ENCODE measurements at regions not wholly inside any gene's neighbourhood (a gene's known extent, or its start where the extent isn't known, plus 50 kb on each side); places are given as distances from the start of the nearest gene placed in this dataset.

DNA sequence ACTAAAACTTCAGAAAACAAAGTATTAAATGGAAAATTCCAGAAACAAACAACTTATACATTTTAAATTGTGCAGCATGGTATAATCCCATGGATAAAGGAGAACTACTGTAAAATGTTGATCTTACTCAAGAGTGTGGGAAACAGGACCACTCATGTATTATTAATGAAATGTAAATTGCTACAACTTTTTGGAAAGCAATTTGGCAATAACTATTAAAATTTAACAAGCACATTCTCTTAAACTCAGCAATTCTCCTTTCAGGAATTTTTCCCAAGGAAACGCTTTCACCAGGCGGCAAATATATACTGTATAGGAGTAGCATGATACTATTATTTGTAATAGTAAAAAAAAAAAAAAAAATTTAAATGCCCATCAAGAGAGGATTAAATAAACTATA, 284.5 kb upstream of the AMIGO2 start:
- CTCF ChIA-PET: interaction anchor here (0.6 to 1.0 kb wide), 2 partner anchors 38 to 219 kb away, joined by 3 read pairs; no protein-coding TSS in a partner anchor
- no peaks in the 10 kb centered on the region for H3K27me3 ChIP-seq (replicated peaks in 1 of 2; ENCODE audit: control insufficient read depth in 2 of 2, insufficient read depth in 2 of 2, low read length in 1 of 2)
- no peak overlapping the region for H2AFZ ChIP-seq (ENCODE audit: control insufficient read depth, low read depth, low read length)
- FAIRE-seq (no peak), DNase-seq (ENCODE audit: low read depth, low spot score) (no peak), ATAC-seq (no peak)
- H3K27ac ChIP-seq (ENCODE audit: control insufficient read depth, insufficient read depth): no peak overlapping the region
- intact Hi-C loops (cut with micrococcal nuclease; ENCODE audit: unreplicated experiment): no loop called here
- H3K4me1 ChIP-seq (ENCODE audit: control insufficient read depth, insufficient read depth, low read length): no peaks in the 10 kb centered on the region
- BruUV-seq (replicated peaks): no TSS peak
- in situ Hi-C loops (cut with MboI): no loop called here
- H3K36me3 ChIP-seq (ENCODE audit: control insufficient read depth in 2 of 2, insufficient read depth in 2 of 2, low read length in 1 of 2): no peaks in the 10 kb centered on the region
- SMC1A ChIA-PET (ENCODE audit: uncharacterized antibody, unreplicated experiment): interaction anchor here (0.6 to 1.4 kb wide), 2 partner anchors 157 to 175 kb away, joined by 3 read pairs; no protein-coding TSS in a partner anchor
- POLR2A ChIA-PET: no interaction called here
- H4K20me1 ChIP-seq (ENCODE audit: control insufficient read depth, insufficient read depth): no peaks in the 10 kb centered on the region
- no peak overlapping the region for H3K4me2 ChIP-seq (ENCODE audit: control insufficient read depth, insufficient read depth)
- RAD21 ChIA-PET (ENCODE audit: unreplicated experiment): no interaction called here
- WGBS (ENCODE audit: insufficient coverage, insufficient replicate concordance, low lambda C conversion rate, missing lambda C conversion rate): 93% methylated on average over 2 of the region's 2 CpGs
- no peak overlapping the region for H3K9ac ChIP-seq (ENCODE audit: control insufficient read depth, insufficient read depth, low read length)
- no peaks in the 10 kb centered on the region for H3K79me2 ChIP-seq (ENCODE audit: control insufficient read depth, insufficient read depth, low read length)
- no peak overlapping the region for H3K4me3 ChIP-seq
- no peaks in the 10 kb centered on the region for H3K9me3 ChIP-seq (replicated peaks; ENCODE audit: control insufficient read depth, insufficient read depth, low read length)
- TF ChIP-seq, protein P1, sequence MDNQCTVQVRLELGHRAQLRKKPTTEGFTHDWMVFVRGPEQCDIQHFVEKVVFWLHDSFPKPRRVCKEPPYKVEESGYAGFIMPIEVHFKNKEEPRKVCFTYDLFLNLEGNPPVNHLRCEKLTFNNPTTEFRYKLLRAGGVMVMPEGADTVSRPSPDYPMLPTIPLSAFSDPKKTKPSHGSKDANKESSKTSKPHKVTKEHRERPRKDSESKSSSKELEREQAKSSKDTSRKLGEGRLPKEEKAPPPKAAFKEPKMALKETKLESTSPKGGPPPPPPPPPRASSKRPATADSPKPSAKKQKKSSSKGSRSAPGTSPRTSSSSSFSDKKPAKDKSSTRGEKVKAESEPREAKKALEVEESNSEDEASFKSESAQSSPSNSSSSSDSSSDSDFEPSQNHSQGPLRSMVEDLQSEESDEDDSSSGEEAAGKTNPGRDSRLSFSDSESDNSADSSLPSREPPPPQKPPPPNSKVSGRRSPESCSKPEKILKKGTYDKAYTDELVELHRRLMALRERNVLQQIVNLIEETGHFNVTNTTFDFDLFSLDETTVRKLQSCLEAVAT (IDR thresholded peaks at IDR 0.05): no peak
- TF ChIP-seq, protein P2, sequence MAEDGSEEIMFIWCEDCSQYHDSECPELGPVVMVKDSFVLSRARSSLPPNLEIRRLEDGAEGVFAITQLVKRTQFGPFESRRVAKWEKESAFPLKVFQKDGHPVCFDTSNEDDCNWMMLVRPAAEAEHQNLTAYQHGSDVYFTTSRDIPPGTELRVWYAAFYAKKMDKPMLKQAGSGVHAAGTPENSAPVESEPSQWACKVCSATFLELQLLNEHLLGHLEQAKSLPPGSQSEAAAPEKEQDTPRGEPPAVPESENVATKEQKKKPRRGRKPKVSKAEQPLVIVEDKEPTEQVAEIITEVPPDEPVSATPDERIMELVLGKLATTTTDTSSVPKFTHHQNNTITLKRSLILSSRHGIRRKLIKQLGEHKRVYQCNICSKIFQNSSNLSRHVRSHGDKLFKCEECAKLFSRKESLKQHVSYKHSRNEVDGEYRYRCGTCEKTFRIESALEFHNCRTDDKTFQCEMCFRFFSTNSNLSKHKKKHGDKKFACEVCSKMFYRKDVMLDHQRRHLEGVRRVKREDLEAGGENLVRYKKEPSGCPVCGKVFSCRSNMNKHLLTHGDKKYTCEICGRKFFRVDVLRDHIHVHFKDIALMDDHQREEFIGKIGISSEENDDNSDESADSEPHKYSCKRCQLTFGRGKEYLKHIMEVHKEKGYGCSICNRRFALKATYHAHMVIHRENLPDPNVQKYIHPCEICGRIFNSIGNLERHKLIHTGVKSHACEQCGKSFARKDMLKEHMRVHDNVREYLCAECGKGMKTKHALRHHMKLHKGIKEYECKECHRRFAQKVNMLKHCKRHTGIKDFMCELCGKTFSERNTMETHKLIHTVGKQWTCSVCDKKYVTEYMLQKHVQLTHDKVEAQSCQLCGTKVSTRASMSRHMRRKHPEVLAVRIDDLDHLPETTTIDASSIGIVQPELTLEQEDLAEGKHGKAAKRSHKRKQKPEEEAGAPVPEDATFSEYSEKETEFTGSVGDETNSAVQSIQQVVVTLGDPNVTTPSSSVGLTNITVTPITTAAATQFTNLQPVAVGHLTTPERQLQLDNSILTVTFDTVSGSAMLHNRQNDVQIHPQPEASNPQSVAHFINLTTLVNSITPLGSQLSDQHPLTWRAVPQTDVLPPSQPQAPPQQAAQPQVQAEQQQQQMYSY (CRISPR knock-in tag; IDR thresholded peaks at IDR 0.05): no peak
- TF ChIP-seq IRF4 (IDR thresholded peaks at IDR 0.05; ENCODE audit: low read depth, low read length): no peak
- no peak for TF ChIP-seq CREM (IDR thresholded peaks at IDR 0.05; ENCODE audit: low read depth)
- TF ChIP-seq NRF1 (conservative IDR thresholded peaks at IDR 0.05; ENCODE audit: low read depth, low read length): no peak
- TF ChIP-seq E2F8 (IDR thresholded peaks at IDR 0.05; ENCODE audit: low read depth, partially characterized antibody): no peak
- TF ChIP-seq, protein P3, sequence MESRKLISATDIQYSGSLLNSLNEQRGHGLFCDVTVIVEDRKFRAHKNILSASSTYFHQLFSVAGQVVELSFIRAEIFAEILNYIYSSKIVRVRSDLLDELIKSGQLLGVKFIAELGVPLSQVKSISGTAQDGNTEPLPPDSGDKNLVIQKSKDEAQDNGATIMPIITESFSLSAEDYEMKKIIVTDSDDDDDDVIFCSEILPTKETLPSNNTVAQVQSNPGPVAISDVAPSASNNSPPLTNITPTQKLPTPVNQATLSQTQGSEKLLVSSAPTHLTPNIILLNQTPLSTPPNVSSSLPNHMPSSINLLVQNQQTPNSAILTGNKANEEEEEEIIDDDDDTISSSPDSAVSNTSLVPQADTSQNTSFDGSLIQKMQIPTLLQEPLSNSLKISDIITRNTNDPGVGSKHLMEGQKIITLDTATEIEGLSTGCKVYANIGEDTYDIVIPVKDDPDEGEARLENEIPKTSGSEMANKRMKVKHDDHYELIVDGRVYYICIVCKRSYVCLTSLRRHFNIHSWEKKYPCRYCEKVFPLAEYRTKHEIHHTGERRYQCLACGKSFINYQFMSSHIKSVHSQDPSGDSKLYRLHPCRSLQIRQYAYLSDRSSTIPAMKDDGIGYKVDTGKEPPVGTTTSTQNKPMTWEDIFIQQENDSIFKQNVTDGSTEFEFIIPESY (IDR thresholded peaks at IDR 0.05): no peak
- TF ChIP-seq CREB1 (IDR thresholded peaks at IDR 0.05; ENCODE audit: low read depth): no peak
- TF ChIP-seq FOXM1 (IDR thresholded peaks at IDR 0.05; ENCODE audit: low read depth, low read length): no peak
- TF ChIP-seq, protein P4, sequence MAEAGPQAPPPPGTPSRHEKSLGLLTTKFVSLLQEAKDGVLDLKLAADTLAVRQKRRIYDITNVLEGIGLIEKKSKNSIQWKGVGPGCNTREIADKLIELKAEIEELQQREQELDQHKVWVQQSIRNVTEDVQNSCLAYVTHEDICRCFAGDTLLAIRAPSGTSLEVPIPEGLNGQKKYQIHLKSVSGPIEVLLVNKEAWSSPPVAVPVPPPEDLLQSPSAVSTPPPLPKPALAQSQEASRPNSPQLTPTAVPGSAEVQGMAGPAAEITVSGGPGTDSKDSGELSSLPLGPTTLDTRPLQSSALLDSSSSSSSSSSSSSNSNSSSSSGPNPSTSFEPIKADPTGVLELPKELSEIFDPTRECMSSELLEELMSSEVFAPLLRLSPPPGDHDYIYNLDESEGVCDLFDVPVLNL (IDR thresholded peaks at IDR 0.05; ENCODE audit: low read depth, low read length): no peak
- no peak for TF ChIP-seq SP1 (IDR thresholded peaks at IDR 0.05; ENCODE audit: low read depth, low read length)
- TF ChIP-seq ZNF622 (IDR thresholded peaks at IDR 0.05): no peak

Measured in GM12878 (cell line).